ENCODE measurements at regions not wholly inside any gene's neighbourhood (a gene's known extent, or its start where the extent isn't known, plus 50 kb on each side); places are given as distances from the start of the nearest gene placed in this dataset.

- Histone ChIP-seq H3K27me3 (ENCODE audit: insufficient read depth, low read length, poor library complexity) (no peaks in the 10 kb centered on the region), H3K9ac (ENCODE audit: low read depth, low read length) (no peak overlapping the region), H2AFZ (ENCODE audit: low read depth, low read length) (no peak overlapping the region), H3K9me3 (ENCODE audit: insufficient read depth, low read length, severe bottlenecking) (no peaks in the 10 kb centered on the region), H3K4me3 (ENCODE audit: low read depth in 1 of 2, low read length in 2 of 2) (no peak overlapping the region), H3K4me2 (ENCODE audit: insufficient read depth, low read length) (no peak overlapping the region), H3K27ac (ENCODE audit: low read length) (no peak overlapping the region), H3K79me2 (ENCODE audit: insufficient read depth, low read length) (no peaks in the 10 kb centered on the region), H3K36me3 (ENCODE audit: insufficient read depth, low read length) (no peaks in the 10 kb centered on the region), H4K20me1 (ENCODE audit: insufficient read depth, low read length) (no peaks in the 10 kb centered on the region), H3K4me1 (ENCODE audit: insufficient read depth, low read length) (no peaks in the 10 kb centered on the region)
- ATAC-seq (ENCODE audit: insufficient read depth, low read depth) (no peak), DNase-seq (no peak)
- TF ChIP-seq EZH2 (IDR thresholded peaks at IDR 0.05; ENCODE audit: borderline replicate concordance, low read depth, low read length, severe bottlenecking) (no peak), CTCF (IDR thresholded peaks at IDR 0.05; ENCODE audit: borderline replicate concordance, extremely low read depth, low read length, poor library complexity, severe bottlenecking) (no peak)
Measured at GRCh38 chr12:77648716-77649115, 182.0 kb upstream of the NAV3 start.

- H3K4me2 ChIP-seq (ENCODE audit: insufficient read depth, low read length) = no peak overlapping the region
- H3K9ac ChIP-seq (ENCODE audit: low read depth, low read length) = no peak overlapping the region
- H3K4me3 ChIP-seq (ENCODE audit: low read depth in 1 of 2, low read length in 2 of 2) = no peak overlapping the region
- H4K20me1 ChIP-seq (ENCODE audit: insufficient read depth, low read length) = no peaks in the 10 kb centered on the region
- H3K27me3 ChIP-seq (ENCODE audit: insufficient read depth, low read length, poor library complexity) = no peaks in the 10 kb centered on the region
- no peaks in the 10 kb centered on the region for H3K9me3 ChIP-seq (ENCODE audit: insufficient read depth, low read length, severe bottlenecking)
- H3K79me2 ChIP-seq (ENCODE audit: insufficient read depth, low read length) = no peaks in the 10 kb centered on the region
- H3K36me3 ChIP-seq (ENCODE audit: insufficient read depth, low read length) = no peaks in the 10 kb centered on the region
- H3K27ac ChIP-seq (ENCODE audit: low read length) = no peak overlapping the region
- DNase-seq (no peak), ATAC-seq (ENCODE audit: insufficient read depth, low read depth) (no peak)
- H2AFZ ChIP-seq (ENCODE audit: low read depth, low read length) = no peak overlapping the region
- no peaks in the 10 kb centered on the region for H3K4me1 ChIP-seq (ENCODE audit: insufficient read depth, low read length)
- TF ChIP-seq EZH2 (IDR thresholded peaks at IDR 0.05; ENCODE audit: borderline replicate concordance, low read depth, low read length, severe bottlenecking) (no peak), CTCF (IDR thresholded peaks at IDR 0.05; ENCODE audit: borderline replicate concordance, extremely low read depth, low read length, poor library complexity, severe bottlenecking) (no peak)
Measured at GRCh38 chr12:77645966-77646598, 184.6 kb upstream of the NAV3 start.

GRCh38 chr12:77644915-77645605 lies 185.6 kb upstream of the NAV3 start:
- no peaks in the 10 kb centered on the region for H3K27me3 ChIP-seq (ENCODE audit: insufficient read depth, low read length, poor library complexity)
- TF ChIP-seq CTCF (IDR thresholded peaks at IDR 0.05; ENCODE audit: borderline replicate concordance, extremely low read depth, low read length, poor library complexity, severe bottlenecking) (no peak), EZH2 (IDR thresholded peaks at IDR 0.05; ENCODE audit: borderline replicate concordance, low read depth, low read length, severe bottlenecking) (no peak)
- H3K9me3 ChIP-seq (ENCODE audit: insufficient read depth, low read length, severe bottlenecking) = no peaks in the 10 kb centered on the region
- no peak overlapping the region for H3K4me3 ChIP-seq (ENCODE audit: low read depth in 1 of 2, low read length in 2 of 2)
- ATAC-seq (ENCODE audit: insufficient read depth, low read depth) (no peak), DNase-seq (no peak)
- H4K20me1 ChIP-seq (ENCODE audit: insufficient read depth, low read length) = no peaks in the 10 kb centered on the region
- H3K9ac ChIP-seq (ENCODE audit: low read depth, low read length) = no peak overlapping the region
- no peaks in the 10 kb centered on the region for H3K4me1 ChIP-seq (ENCODE audit: insufficient read depth, low read length)
- H3K79me2 ChIP-seq (ENCODE audit: insufficient read depth, low read length) = no peaks in the 10 kb centered on the region
- no peak overlapping the region for H3K27ac ChIP-seq (ENCODE audit: low read length)
- H3K36me3 ChIP-seq (ENCODE audit: insufficient read depth, low read length) = no peaks in the 10 kb centered on the region
- H2AFZ ChIP-seq (ENCODE audit: low read depth, low read length) = no peak overlapping the region
- no peak overlapping the region for H3K4me2 ChIP-seq (ENCODE audit: insufficient read depth, low read length)
